Astrocyte (in vitro differentiated cells and primary cell): ENCODE measurements at regions not wholly inside any gene's neighbourhood (a gene's known extent, or its start where the extent isn't known, plus 50 kb on each side); places are given as distances from the start of the nearest gene placed in this dataset.
A peak's percentile ranks its signal among the peaks of the same experiment; 100 is the strongest.

Experiments used
- DNase-seq: peaks from one replicate; pipeline ENCODE4 v3.0.0-alpha.2; 2010; ENCODE audit warnings: low read depth
- FAIRE-seq: peaks from 2 replicates; lab custom pipeline; 2011; peaks lifted over from hg19 to GRCh38; lab: Jason Lieb, UNC
- H2AFZ ChIP-seq: 2 replicates; pipeline ENCODE4 v1.6.0; 2012; ENCODE audit warnings: low read depth, low read length, inconsistent platforms
- H3K27ac ChIP-seq: 2 replicates; pipeline ENCODE4 v1.5.1; 2011; ENCODE audit warnings: low read depth, low read length, inconsistent platforms
- H3K27me3 ChIP-seq: 2 replicates; pipeline ENCODE4 v1.6.0; 2011; ENCODE audit warnings: low read length, inconsistent platforms; ENCODE audit not compliant: insufficient read depth
- H3K36me3 ChIP-seq: 2 replicates; pipeline ENCODE4 v1.5.1; 2011; ENCODE audit warnings: low read length, inconsistent platforms; ENCODE audit not compliant: insufficient read depth
- H3K4me1 ChIP-seq: 2 replicates; pipeline ENCODE4 v1.5.1; 2011; ENCODE audit warnings: low read length, inconsistent platforms; ENCODE audit not compliant: insufficient read depth
- H3K4me2 ChIP-seq: 2 replicates; pipeline ENCODE4 v1.6.0; 2012; ENCODE audit warnings: low read length, inconsistent platforms
- H3K4me3 ChIP-seq: 2 replicates; pipeline ENCODE4 v1.5.1; 2011; ENCODE audit warnings: low read depth, mild to moderate bottlenecking, low read length, inconsistent platforms; ENCODE audit not compliant: insufficient read depth
- H3K79me2 ChIP-seq: 2 replicates; pipeline ENCODE4 v1.6.0; 2012; ENCODE audit warnings: mild to moderate bottlenecking, low read length, inconsistent platforms; ENCODE audit not compliant: insufficient read depth
- H3K9ac ChIP-seq: 2 replicates; pipeline ENCODE4 v1.6.0; 2012; ENCODE audit warnings: mild to moderate bottlenecking, low read length, inconsistent platforms
- H3K9me3 ChIP-seq: 2 replicates; pipeline ENCODE4 v1.5.1; 2012; ENCODE audit warnings: low read depth, mild to moderate bottlenecking, low read length, inconsistent platforms; ENCODE audit not compliant: insufficient read depth
- H4K20me1 ChIP-seq: 2 replicates; pipeline ENCODE4 v1.6.0; 2012; ENCODE audit warnings: low read length, inconsistent platforms; ENCODE audit not compliant: insufficient read depth
- H3K27ac Mint-ChIP-seq: one replicate; pipeline ENCODE4 v1.8.0; 2021; ENCODE audit warnings: mild to moderate bottlenecking, mixed read lengths; ENCODE audit not compliant: unreplicated experiment
- H3K27me3 Mint-ChIP-seq: one replicate; pipeline ENCODE4 v1.8.0; 2021; ENCODE audit warnings: low read depth, mixed read lengths; ENCODE audit not compliant: unreplicated experiment
- H3K36me3 Mint-ChIP-seq: one replicate; pipeline ENCODE4 v1.8.0; 2021; ENCODE audit warnings: low read depth, mixed read lengths; ENCODE audit not compliant: unreplicated experiment
- H3K4me1 Mint-ChIP-seq: one replicate; pipeline ENCODE4 v1.8.0; 2021; ENCODE audit warnings: low read depth, mixed read lengths; ENCODE audit not compliant: unreplicated experiment
- H3K4me3 Mint-ChIP-seq: one replicate; pipeline ENCODE4 v1.8.0; 2021; ENCODE audit warnings: mild to moderate bottlenecking, moderate library complexity, mixed read lengths; ENCODE audit not compliant: unreplicated experiment
- H3K9me3 Mint-ChIP-seq: one replicate; pipeline ENCODE4 v1.8.0; 2021; ENCODE audit warnings: mild to moderate bottlenecking, mixed read lengths; ENCODE audit not compliant: unreplicated experiment
- EZH2 ChIP-seq: IDR thresholded peaks from 2 replicates; pipeline ENCODE4 v1.6.1; 2012; ENCODE audit warnings: mild to moderate bottlenecking, low read length, inconsistent platforms; ENCODE audit not compliant: insufficient read depth
- TF ChIP-seq, protein P1 (sequence below): IDR thresholded peaks from 2 replicates; pipeline ENCODE4 v1.5.1; 2011; ENCODE audit warnings: low read depth, mild to moderate bottlenecking, inconsistent platforms, low read length, moderate library complexity; ENCODE audit not compliant: insufficient read depth

DNA sequence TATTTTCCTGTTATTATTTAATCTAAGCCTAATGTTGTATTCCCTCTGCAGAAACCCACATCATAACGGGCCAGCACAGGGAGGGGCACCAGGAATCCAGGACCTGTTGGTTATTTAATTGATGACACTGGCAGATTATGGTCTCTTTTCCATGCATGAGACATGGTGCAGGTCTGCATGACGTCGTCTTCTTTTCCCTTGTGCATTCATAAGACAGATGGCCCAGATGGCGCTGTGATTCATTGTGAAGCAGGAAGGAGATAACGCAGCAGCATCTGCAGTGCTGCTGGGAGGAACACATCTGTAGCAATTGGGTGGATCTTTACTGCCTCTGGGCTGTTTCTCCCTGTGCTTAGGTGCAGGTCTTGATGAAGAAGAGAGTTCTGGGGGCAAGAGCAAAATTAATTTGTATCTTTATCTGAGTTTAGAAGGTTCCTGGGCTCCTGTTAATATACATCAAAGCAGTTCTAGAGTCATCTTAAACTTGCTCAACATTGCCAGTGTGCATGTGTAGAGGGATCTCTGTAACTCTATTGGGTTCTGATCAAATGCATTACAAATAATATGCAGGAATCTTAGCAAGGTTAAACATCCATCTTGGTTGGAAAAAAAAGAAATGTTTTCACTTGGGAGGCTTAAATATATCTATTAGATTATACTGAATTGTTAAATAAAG lies 176.1 kb downstream of the PCSK1 start:
- peak; percentile 93 for FAIRE-seq

DNA sequence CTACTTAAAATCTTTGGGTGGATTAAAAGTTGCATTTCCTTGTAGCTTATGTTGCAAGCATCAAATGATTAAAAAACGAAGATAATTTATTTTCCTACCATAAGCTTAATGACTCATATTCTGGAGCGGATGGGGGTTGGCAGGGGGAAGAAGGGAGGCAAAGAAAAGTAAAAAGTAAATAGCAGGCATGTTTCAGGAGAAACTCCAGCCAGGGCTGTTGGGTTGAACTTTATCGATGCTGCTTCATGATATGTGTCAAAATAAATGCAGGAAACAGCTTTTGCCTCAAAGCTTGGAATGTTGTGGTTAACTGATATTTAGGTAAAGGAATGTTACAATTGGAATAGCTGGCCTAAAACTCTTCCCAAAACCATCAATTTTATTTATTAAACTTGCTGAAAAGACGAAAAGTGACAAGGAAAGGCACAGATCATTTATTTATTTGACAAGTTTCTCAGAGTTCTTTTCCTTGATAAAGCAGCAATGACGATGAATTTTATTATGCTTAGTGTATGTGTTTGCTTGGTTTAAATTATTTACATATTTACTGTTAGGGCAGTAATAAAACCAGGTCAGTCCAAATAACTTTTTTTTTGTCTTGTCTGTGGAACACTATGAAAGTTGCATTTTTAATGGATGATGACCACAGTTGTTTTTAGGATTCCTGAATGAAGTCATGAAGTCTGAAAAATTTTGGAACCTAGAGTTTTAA lies 177.9 kb downstream of the PCSK1 start:
- H3K9me3 ChIP-seq: no peaks in the 10 kb centered on the region
- DNase-seq: peak; percentile 98
- no peaks in the 10 kb centered on the region for H3K9me3 Mint-ChIP-seq
- peak overlapping the region; percentile 79 for H3K9ac ChIP-seq
- no peaks in the 10 kb centered on the region for H3K79me2 ChIP-seq
- H3K4me1 ChIP-seq: peaks cover 44% of the 10 kb centered on the region
- peak; percentile 99 for FAIRE-seq
- H3K27ac ChIP-seq: peak overlapping the region; percentile 84
- no peak overlapping the region for H2AFZ ChIP-seq
- no peaks in the 10 kb centered on the region for H3K27me3 ChIP-seq
- H3K27me3 Mint-ChIP-seq: no peaks in the 10 kb centered on the region
- H3K4me1 Mint-ChIP-seq: peaks cover 56% of the 10 kb centered on the region
- H3K36me3 Mint-ChIP-seq: peaks cover 3% of the 10 kb centered on the region
- H3K4me3 ChIP-seq: peak overlapping the region; percentile 3
- peak overlapping the region; percentile 7 for H3K4me3 Mint-ChIP-seq
- H4K20me1 ChIP-seq: no peaks in the 10 kb centered on the region
- H3K27ac Mint-ChIP-seq: peak overlapping the region; percentile 80
- H3K4me2 ChIP-seq: peak overlapping the region; percentile 55
- TF ChIP-seq, protein P1, sequence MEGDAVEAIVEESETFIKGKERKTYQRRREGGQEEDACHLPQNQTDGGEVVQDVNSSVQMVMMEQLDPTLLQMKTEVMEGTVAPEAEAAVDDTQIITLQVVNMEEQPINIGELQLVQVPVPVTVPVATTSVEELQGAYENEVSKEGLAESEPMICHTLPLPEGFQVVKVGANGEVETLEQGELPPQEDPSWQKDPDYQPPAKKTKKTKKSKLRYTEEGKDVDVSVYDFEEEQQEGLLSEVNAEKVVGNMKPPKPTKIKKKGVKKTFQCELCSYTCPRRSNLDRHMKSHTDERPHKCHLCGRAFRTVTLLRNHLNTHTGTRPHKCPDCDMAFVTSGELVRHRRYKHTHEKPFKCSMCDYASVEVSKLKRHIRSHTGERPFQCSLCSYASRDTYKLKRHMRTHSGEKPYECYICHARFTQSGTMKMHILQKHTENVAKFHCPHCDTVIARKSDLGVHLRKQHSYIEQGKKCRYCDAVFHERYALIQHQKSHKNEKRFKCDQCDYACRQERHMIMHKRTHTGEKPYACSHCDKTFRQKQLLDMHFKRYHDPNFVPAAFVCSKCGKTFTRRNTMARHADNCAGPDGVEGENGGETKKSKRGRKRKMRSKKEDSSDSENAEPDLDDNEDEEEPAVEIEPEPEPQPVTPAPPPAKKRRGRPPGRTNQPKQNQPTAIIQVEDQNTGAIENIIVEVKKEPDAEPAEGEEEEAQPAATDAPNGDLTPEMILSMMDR: no peak
- TF ChIP-seq EZH2: no peak
- no peaks in the 10 kb centered on the region for H3K36me3 ChIP-seq

More for the DNA sequence above, 176.1 kb downstream of the PCSK1 start:
- peaks cover 44% of the 10 kb centered on the region for H3K4me1 ChIP-seq
- Mint-ChIP-seq H3K36me3 (no peaks in the 10 kb centered on the region), H3K4me1 (peaks cover 56% of the 10 kb centered on the region), H3K9me3 (no peaks in the 10 kb centered on the region), H3K4me3 (no peak overlapping the region), H3K27ac (peak overlapping the region; percentile 96), H3K27me3 (no peaks in the 10 kb centered on the region)
- H3K27ac ChIP-seq: peak overlapping the region; percentile 67
- peak; percentile 96 for DNase-seq
- H3K9ac ChIP-seq: no peak overlapping the region
- TF ChIP-seq, protein P1: no peak
- H3K27me3 ChIP-seq: no peaks in the 10 kb centered on the region
- H3K4me3 ChIP-seq: no peak overlapping the region
- peak overlapping the region; percentile 9 for H3K4me2 ChIP-seq
- H3K36me3 ChIP-seq: no peaks in the 10 kb centered on the region
- no peaks in the 10 kb centered on the region for H3K9me3 ChIP-seq
- no peak overlapping the region for H2AFZ ChIP-seq
- H4K20me1 ChIP-seq: no peaks in the 10 kb centered on the region
- H3K79me2 ChIP-seq: no peaks in the 10 kb centered on the region

DNA sequence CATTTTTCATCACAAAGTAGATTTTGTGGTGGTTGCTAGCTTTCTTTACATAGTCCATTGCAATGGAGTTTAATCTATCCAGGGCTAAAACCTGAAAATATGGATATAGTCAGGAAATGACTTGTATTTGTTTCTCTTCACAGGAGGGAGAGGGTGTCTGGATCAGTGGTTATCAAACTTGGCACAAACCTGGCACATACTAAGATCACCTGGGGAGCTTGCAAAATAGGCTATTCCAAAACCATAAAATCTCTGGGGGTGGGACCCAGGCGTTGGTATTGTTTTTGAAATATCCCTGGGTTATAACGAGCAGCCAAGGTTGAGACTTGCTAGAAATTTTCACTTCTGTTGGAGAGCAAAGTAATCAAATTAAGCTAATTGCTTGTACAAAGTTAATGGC lies 179.9 kb downstream of the PCSK1 start:
- Mint-ChIP-seq H3K4me3 (no peak overlapping the region), H3K27me3 (no peaks in the 10 kb centered on the region), H3K9me3 (no peaks in the 10 kb centered on the region), H3K36me3 (peaks cover 3% of the 10 kb centered on the region), H3K4me1 (peaks cover 37% of the 10 kb centered on the region), H3K27ac (no peak overlapping the region)
- H3K9me3 ChIP-seq: no peaks in the 10 kb centered on the region
- H3K4me3 ChIP-seq: no peak overlapping the region
- H2AFZ ChIP-seq: no peak overlapping the region
- no peak for TF ChIP-seq EZH2
- TF ChIP-seq, protein P1: no peak
- no peaks in the 10 kb centered on the region for H4K20me1 ChIP-seq
- no peaks in the 10 kb centered on the region for H3K27me3 ChIP-seq
- no peaks in the 10 kb centered on the region for H3K36me3 ChIP-seq
- H3K79me2 ChIP-seq: no peaks in the 10 kb centered on the region
- H3K27ac ChIP-seq: no peak overlapping the region
- peaks cover 27% of the 10 kb centered on the region for H3K4me1 ChIP-seq
- H3K4me2 ChIP-seq: no peak overlapping the region
- FAIRE-seq (no peak), DNase-seq (no peak)
- H3K9ac ChIP-seq: no peak overlapping the region
